HG03558 (cell line): ENCODE measurements at regions not wholly inside any gene's neighbourhood (a gene's known extent, or its start where the extent isn't known, plus 50 kb on each side); places are given as distances from the start of the nearest gene placed in this dataset.
"Not testable (repeated sequence)": the region's sequence is repeated elsewhere in the genome, so short reads cannot be mapped to it uniquely, and the experiment has no call there.

Source experiments
- ATAC-seq: cut with Tn5 transposase; IDR thresholded peaks from one replicate; pipeline ENCODE4 v1.9.1; 2021; ENCODE audit warnings: moderate number of reproducible peaks; ENCODE audit not compliant: unreplicated experiment; ENCODE audit errors: extremely low read depth

DNA sequence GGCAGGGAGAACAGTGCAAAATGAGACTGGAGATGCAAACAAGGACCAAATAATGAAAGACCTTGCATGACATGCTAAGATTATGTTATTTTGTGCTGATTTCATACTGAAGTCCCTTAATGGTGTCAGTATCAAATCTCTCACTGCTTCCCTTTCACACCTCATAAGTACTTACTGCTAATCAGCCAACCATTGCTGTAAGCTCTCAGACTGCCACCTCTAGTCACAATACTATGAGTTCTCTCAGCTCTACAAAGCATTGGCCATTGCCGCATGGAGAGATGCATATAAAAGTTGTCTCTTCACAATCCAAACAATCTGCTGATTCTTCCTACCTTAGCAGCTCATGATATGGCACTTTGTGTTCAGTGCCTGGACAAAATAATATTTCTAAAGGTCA is 375.4 kb downstream of the LTN1 start:
- no peak for ATAC-seq

DNA sequence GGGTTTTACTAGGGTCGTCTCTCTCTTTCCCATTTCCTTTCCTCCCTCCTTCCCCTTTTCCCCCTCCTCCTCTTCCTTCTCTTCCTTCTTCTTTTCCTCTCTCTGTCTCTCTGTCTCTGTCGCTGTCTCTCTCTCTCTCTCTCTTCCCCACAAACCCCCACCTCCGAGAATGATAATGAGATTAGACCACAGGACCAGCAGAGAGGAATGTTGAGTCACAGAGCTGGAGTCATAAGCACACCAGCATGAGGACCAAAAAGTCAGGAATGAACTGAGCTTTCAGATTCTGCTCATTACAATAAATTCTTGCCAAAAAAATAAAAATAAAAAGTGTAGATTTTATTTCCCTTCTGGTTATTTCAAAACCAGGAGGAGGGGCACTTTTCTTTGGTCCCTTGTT is 377.4 kb downstream of the LTN1 start:
- no peak for ATAC-seq

DNA sequence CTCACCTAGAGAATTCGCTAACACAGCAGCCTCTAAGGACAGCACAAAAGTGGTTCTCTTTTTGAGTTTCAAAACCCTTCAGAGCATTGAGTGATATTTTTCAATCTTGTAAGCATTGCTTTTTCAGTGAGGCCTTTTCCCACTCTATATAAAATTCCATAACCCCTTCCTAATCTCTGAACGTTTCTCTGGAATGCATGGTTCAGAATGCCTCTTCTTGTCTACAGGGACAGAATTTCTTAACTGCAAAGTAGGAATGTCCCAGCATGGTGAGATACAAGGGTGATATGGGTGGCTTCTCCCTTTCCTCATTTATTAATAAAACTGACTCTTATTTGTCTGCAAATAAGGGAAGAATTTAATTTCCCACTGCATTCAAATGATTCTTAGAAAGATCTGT is 377.9 kb downstream of the LTN1 start:
- ATAC-seq, result no peak

DNA sequence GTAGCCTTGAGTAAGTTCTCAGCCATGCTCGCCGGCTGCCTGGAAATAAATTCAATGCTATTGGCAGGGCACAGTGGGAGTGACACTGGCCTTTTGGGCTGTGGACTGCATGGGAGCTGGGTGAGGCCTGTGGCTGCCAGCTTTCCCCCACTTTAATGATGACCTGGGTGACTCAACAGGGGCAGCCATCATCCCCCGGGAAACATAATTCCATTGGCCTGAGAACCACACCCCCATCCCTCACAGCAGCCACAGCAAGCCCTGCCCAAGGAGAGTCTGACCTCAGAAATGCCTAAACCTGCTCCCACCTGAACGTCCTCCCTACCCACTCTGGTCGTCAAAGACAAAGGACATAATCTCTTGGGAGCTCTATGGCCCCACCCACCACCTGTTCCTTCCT is 384.0 kb downstream of the LTN1 start:
- no peak for ATAC-seq

DNA sequence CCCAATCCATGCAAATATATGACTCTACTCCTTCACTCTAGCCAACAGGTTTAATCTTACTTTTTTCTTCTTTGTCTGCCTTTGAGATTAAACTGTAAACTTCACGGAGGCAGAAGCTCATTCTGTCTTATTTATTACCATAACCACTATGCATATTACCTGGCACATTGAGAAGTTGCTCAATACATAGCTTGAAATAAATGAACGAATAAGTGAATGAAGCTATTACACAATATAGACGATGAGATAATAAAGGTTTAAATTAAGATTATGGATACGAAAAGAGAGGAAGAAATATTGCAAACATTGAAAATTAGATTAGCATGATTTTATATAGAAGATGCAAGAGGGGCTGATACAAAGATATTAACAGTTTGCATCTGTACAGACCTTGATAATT is 385.1 kb downstream of the LTN1 start:
- no peak for ATAC-seq

DNA sequence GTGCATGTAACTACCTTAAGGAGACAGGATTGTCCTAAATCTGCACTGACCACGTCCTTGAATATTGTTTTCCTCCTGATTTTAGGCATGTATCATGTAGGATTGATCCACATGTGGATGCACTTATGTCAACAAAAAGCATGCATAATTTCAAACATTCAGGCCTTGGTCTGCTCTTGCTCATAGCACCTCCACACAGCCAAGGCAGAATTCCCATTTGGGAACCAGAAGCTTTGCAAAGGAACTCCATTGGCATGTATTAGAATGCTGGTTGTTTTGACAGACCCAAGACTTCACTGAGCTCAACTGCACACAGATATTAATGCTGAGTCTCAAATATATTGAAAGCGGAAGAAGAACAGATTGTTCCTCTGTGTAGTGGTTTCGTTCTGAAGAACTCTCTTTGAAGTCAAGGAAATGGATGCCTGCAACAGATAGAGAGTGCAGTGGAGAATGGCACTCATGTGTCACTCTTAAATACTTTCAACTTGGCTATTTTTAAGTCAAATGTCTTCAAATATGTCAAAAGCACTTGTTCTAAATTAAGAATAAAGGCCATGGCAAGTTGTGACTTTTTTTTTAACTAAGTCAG is 387.6 kb downstream of the LTN1 start:
- peak; percentile 84 for ATAC-seq

DNA sequence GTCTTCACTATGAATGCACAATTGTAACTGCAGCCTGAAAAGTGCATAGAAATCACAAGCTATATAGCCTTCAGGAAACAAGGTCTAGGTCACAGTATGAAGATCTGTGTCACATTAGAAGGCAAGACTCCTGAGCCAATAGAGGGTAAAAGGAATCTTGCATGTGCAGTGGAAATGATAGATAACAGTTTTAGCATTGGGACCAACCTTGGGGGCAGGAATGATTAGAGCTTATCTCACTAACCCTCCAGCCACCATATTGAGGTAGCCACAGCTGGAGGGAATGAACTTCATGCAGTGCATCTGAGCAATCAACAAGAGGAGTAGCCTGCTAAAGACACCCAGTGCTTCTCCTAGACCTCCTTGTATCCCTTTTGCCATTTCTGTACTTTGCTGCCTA is 390.1 kb downstream of the LTN1 start:
- no peak for ATAC-seq

DNA sequence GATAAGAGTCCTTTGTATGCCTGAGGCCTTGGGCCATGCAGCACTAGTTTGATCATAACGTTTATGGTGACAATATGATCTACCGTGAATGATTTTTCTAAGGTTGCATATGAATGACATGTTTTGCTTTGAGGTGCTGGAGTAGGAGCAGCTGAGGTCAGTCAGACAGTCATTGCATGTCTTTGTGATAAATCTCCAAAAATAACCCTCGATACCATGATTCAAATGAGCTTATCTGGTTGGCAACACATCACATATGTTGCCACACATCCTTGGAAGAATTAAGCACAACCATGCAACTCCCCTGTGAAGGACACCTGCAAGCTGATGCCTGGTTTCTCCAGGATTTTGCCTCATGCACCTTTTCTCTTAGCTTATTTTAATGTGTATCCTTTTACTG is 394.5 kb downstream of the LTN1 start:
- ATAC-seq, result no peak

DNA sequence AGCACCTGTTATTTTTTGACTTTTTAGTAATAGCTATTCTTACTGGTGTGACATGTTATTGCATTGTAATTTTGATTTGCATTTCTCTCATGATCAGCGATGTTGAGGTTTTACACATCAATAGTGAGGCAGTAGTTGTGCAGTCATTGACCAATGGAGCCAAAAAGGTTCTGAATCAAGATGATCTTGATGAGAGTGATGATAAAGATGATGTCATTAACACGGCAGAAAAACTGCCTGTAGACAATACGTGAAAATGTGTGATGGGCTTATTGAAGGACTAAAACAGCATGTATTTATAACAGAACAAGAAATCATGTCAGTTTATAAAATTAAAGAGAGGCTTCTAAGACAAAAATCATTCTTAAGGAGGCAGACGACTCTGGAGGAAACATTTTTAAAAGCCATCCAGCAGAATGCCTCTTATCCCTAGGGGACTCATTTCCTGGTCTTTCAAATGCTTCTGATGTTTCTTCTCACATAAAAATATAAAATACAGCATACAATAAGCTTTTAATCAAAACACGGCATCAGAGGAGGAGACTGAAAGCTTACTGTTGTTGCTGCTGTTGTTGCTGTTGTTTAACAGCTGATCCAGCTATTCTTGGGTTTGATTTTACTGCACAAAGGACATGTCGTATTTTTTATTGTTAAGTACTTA is 400.3 kb downstream of the LTN1 start:
- no peak for ATAC-seq

DNA sequence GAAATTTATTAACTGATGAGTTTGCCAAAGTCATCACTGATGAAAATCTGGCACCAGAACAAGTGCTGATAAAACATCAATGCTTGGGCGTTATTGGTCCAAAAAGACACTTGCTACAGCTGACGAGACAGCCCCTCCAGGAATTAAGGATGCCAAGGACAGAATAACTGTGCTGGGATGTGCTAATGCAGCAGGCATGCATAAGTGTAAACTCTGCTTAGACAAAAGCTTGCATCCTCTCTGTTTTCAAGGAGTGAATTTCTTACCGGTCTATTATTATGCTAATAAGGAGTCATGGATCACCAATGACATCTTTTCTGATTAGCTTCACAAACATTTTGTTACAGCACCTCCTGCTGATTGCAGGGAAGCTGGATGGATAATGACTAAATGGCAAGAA is 402.0 kb downstream of the LTN1 start:
- no peak for ATAC-seq

DNA sequence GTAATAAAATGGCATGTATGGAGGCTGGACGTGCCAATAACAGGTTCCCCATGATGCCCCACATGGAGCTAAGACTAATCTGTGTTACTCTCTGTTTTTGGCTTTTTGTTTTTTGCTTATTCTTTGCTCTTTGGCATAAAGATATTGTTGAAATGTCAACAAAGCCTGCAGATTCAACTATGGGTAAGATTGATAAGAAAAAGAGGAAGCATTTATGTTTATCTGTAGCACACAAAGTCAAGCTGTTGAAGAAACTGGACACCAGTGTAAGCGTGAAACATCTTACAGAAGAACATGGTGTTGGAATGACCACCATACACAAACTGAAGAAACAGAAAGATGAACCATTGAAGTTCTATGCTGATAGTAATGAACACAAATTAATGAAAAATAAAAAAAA is 402.7 kb downstream of the LTN1 start:
- no peak for ATAC-seq

DNA sequence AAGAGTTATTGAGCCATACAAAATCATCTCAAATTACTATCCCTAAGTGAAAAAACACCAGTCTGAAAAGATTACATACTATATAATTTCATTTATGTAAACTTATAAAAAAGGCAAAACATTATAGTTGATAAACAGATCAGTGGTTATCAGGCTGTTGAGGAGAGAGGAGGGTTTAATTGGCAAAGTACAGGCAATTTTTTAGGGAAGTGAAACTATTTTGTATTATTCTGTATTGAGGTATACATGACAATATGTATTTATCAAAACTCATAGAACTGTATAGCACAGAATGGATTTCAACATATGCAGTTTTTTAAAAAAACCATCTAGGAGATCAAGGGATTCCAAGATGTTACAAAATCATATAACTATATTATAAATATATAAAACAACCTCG is 403.7 kb downstream of the LTN1 start:
- ATAC-seq, result no peak

DNA sequence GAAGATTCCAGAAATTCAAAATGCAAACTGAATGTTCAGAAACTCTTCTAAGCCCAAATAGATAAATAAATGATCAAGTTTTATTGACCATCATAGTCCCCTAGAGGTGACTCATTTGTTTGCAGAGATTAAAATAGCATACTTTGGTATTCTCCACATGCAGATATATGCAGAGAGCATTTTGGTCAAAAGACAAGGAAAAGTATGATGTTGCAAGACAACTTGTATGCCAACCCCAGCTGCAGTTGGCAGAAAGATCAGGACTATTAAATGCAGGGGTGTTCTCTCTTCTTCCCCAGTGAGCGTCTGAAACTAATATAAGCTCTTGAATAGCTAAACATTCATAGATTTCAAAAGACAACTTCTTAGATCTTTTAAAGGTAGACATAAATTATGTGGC is 404.9 kb downstream of the LTN1 start:
- ATAC-seq, result no peak

DNA sequence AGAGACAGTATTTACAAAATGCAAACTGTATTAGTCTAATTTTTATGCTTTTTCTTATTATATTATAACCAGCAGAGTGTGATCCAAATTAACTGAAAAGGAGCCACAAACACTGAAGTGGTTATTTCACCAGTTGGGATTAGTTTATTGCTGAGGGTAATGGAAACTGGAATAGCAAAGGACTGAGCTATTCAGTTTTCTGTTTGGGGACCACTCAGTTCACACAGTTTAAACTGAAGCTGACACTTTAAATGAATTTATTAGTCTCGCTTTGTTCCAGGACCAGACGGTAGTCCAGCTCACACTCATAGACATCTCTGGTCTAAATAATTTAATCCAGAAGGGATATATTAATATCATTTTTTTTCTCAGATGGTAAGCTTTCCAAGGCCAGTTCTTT is 410.7 kb downstream of the LTN1 start:
- ATAC-seq, result no peak

DNA sequence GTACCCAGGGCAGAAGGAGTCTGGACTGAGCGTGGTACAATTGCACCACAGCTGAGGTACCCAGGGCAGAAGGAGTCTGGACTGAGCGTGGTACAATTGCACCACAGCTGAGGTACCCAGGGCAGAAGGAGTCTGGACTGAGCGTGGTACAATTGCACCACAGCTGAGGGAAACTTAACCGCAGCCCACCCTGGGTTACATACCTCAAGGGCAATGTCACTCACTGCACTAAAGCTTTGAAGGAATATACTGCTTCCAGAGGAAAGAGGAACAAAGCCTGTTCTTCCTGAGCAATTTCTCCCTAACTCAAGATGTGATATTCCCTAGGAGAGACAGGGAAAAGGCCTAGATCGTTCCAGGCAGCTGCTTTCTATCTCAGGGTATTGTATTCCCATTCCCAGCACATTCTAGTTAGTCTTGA is 411.4 kb downstream of the LTN1 start:
- ATAC-seq, result not testable (repeated sequence)

DNA sequence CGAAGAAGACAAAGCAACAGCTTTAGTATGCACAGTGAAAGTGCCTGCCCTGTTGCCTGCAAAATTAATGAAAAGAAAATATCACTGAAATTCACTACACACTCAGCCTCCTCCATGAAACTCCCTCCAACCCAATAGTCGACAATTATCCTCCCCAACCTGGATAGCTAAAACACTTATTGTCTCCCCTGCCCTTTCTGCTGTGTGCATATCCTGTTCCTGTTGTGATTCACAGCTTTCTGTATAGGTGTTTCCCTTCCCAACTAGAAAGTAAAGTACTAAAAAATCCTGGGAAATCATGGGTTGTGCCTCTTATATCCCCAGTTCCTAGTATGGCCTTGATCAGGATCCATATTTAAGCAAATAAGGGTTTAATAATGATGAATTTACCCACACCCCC is 412.1 kb downstream of the LTN1 start:
- no peak for ATAC-seq

DNA sequence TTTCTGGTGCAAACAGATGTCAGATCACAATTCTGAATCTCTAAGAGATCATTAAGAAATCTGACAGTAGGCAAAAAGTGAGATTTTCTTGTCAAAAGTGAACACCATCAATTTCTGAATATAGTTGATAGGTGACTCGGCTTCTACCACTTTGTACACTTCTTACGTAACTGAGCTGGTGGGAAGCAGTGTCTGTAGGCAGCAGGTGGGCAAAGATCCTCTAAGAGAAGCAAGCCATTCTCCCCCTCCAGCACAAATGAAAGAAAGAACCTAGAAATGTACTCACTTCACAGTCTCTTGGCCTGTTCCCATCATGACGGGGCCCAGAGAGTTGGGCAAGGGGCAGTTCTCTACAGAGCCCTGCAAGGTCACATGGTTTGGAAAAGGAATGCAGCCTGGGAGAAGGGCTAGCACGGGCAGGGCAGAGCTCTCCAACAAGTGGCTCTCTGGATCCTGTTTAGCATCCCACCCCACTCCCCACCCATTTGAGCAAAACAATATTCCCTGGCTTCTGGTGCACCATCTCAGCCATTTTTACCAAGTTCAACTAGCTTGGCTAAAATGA is 412.6 kb downstream of the LTN1 start:
- ATAC-seq, result no peak

DNA sequence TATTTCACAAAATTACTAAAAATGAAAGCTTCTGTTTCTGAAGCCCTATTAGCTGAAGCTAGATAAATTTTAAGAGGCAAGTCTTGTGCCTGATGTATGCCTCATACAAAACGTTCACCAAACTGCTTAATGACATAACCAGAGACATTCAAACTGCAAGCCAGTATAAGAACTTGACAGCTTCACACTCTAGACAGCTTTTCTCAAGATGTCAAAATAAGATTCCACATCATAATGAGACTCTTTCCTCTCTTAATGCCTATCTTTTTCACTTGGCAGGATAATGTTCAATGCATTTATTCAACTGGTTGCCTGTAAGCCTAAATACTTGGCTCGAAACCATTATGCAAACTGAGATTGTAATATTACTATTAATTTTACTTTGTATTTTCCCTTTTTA is 424.0 kb downstream of the LTN1 start:
- ATAC-seq, result no peak

DNA sequence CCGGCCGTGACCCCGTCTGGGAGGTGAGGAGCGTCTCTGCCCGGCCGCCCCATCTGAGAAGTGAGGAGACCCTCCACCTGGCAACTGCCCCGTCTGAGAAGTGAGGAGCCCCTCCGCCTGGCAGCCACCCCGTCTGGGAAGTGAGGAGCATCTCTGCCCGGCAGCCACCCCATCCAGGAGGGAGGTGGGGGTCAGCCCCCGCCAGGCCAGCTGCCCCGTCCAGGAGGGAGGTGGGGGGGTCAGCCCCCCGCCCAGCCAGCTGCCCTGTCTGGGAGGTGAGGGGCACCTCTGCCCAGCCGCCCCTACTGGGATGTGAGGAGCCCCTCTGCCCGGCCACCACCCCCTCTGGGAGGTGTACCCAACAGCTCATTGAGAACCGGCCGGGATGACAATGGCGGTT is 428.7 kb downstream of the LTN1 start:
- ATAC-seq, result not testable (repeated sequence)

DNA sequence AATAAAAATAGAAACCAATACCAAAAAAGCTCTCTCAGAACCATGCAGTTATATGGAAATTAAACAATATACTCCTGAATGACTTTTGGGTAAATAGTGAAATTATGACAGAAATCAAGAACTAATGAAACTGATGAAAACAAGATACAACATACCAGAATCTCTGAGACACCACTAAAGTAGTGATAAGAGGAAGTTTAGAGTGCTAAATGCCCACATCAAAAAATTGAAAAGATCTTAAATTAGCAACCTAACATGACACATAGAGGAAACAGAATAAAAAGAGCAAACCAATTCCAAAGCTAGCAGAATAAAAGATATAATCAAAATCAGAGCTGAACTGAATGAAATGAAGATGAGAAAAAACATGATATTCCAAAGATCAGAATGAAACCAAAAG is 430.9 kb downstream of the LTN1 start:
- no peak for ATAC-seq

DNA sequence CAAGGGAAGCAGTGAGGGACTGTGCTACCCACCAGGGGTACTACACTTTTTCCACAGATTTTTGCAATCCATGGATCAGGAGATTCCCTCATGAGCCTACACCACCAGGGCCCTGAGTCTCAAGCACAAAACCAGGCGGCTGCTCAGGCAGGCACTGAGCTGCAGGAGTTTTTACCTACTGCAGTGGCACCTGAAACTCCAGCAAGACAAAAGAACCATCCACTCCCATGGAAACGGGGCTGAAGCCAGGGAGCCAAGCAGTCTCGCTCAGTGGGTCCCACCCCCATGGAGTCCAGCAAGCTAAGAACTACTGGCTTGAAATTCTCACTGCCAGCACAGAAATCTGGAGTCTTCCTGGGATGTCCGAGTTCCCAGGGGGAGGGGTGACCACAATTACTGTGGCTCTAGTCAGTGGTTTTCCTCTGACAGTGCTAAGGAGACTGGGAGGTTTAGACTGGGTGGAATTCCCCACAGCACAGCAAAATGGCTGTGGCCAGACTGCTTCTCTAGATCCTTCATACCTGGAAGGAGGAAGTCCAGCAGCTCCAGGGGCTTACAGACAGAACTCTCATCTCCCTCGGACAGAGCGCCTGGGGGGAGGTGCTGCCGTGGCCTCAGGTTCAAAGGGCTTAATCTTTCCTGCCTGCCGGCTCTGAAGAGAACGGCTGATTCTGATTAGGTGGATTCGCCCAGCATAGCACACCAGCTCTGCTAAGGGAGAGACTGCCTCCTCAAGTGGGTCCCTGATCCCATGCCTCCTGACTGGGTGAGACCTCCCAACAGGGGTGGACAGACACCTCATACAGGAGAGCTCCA is 437.8 kb downstream of the LTN1 start:
- no peak for ATAC-seq
